ENCODE measurements at regions not wholly inside any gene's neighbourhood (a gene's known extent, or its start where the extent isn't known, plus 50 kb on each side); places are given as distances from the start of the nearest gene placed in this dataset.

DNA sequence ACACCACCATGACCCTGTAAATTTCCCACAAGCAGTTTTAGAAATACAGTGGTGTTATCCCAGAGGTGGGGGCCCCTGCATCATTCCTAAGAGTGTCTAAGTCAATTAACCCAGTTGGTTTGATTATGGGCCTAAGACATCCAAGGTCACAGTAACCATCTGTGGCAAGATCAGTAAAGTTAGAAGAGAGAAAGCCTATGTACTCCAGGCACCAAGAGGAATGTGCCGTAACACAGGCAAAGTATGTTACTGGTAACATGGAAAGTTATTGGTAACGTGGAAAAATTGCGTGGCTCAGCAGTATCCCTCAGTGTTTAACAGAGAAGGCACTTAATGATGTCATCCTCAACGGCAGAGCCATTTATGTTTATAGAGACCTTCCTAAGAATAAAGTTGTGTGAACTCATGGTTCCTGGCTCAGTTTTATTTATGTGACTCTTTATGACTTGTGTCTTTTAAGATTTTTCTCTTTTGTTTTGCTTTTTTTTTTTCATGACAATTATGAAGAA lies 144.1 kb upstream of the RASGRP1 start:
- WGBS (ENCODE audit: missing lambda C conversion rate): 87% methylated on average over 4 of the region's 4 CpGs
- FAIRE-seq (no peak), DNase-seq (ENCODE audit: low read depth in 1 of 2, low spot score in 1 of 2) (no peak), ATAC-seq (no peak)
- TF ChIP-seq MAFK (IDR thresholded peaks at IDR 0.05; ENCODE audit: partially characterized antibody) (no peak), ZNF302 (CRISPR knock-in tag; IDR thresholded peaks at IDR 0.05) (no peak), JUNB (IDR thresholded peaks at IDR 0.05) (no peak), BCL3 (IDR thresholded peaks at IDR 0.05) (no peak), JUN (IDR thresholded peaks at IDR 0.05) (no peak)
- Histone ChIP-seq H3K9me3 (no peaks in the 10 kb centered on the region), H3K4me2 (no peak overlapping the region), H3K4me1 (peaks cover 6% of the 10 kb centered on the region; the same call in 2 of the 3 replicates), H3K27ac (0 out of 6 replicates have a peak overlapping the region, but pooled peaks of 1 of the 2 experiments have one; percentile 16), H3K4me3 (no peak overlapping the region)
- POLR2A ChIA-PET: interaction anchor here (1.2 kb wide), 1 partner anchor 872 kb away, joined by 3 read pairs; the partner anchor contains the start of gene THBS1
- CTCF ChIA-PET: interaction anchor here (0.8 to 4.7 kb wide), 17 partner anchors 9 to 1225 kb away, joined by 3 to 29 read pairs (median 5); partner anchors contain the start of genes EIF2AK4 and THBS1

DNA sequence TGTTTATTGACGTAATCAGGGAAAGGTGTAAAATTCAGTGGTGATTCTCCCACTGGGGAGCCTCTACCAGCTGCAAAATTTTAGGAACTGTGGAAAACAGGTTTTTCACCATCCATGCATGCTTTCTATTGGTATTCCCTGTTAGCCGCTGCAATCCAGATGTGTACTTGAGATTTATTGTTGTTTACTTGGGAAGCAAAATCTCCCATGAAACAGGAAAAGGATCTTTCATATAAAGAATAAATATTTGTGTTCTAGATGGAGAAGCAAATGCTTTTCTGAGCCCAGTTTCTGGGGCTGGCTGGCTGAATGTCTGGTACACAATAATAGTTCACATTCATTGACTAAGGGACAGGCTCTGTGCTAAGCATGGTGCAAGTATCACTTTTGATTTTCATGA lies 144.6 kb upstream of the RASGRP1 start:
- Histone ChIP-seq H3K4me2 (no peak overlapping the region), H3K9me3 (no peaks in the 10 kb centered on the region), H3K27ac (no peak overlapping the region), H3K4me3 (no peak overlapping the region), H3K4me1 (peaks cover 8% of the 10 kb centered on the region; the same call in 2 of the 3 replicates)
- ChIA-PET CTCF (interaction anchor here (1.8 kb wide), 1 partner anchor 10 kb away, joined by 5 read pairs; no protein-coding TSS in a partner anchor), POLR2A (no interaction called here)
- no peak for DNase-seq (ENCODE audit: low read depth in 1 of 2, low spot score in 1 of 2)
- no peak for FAIRE-seq
- 88% methylated on average over 2 of the region's 2 CpGs for WGBS (ENCODE audit: missing lambda C conversion rate)
- ATAC-seq: no peak
- TF ChIP-seq MAX (IDR thresholded peaks at IDR 0.05): no peak
- no peak for TF ChIP-seq CBX8 (IDR thresholded peaks at IDR 0.05)
- TF ChIP-seq NPAS2 (CRISPR knock-in tag; IDR thresholded peaks at IDR 0.05; ENCODE audit: borderline replicate concordance): no peak
- no peak for TF ChIP-seq MYC (IDR thresholded peaks at IDR 0.05; ENCODE audit: borderline replicate concordance, low read length)
- TF ChIP-seq, protein P1, sequence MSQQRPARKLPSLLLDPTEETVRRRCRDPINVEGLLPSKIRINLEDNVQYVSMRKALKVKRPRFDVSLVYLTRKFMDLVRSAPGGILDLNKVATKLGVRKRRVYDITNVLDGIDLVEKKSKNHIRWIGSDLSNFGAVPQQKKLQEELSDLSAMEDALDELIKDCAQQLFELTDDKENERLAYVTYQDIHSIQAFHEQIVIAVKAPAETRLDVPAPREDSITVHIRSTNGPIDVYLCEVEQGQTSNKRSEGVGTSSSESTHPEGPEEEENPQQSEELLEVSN (IDR thresholded peaks at IDR 0.05; ENCODE audit: borderline replicate concordance, low read depth): no peak
- no peak for TF ChIP-seq JUNB (IDR thresholded peaks at IDR 0.05)
- TF ChIP-seq POLR2A (IDR thresholded peaks at IDR 0.05; ENCODE audit: low read length): no peak
- no peak for TF ChIP-seq KDM5A (IDR thresholded peaks at IDR 0.05)
- TF ChIP-seq TP53 (CRISPR knock-in tag; IDR thresholded peaks at IDR 0.05): no peak
- no peak for TF ChIP-seq HOXB5 (CRISPR knock-in tag; IDR thresholded peaks at IDR 0.05)
- TF ChIP-seq TFCP2L1 (CRISPR knock-in tag; IDR thresholded peaks at IDR 0.05): no peak

DNA sequence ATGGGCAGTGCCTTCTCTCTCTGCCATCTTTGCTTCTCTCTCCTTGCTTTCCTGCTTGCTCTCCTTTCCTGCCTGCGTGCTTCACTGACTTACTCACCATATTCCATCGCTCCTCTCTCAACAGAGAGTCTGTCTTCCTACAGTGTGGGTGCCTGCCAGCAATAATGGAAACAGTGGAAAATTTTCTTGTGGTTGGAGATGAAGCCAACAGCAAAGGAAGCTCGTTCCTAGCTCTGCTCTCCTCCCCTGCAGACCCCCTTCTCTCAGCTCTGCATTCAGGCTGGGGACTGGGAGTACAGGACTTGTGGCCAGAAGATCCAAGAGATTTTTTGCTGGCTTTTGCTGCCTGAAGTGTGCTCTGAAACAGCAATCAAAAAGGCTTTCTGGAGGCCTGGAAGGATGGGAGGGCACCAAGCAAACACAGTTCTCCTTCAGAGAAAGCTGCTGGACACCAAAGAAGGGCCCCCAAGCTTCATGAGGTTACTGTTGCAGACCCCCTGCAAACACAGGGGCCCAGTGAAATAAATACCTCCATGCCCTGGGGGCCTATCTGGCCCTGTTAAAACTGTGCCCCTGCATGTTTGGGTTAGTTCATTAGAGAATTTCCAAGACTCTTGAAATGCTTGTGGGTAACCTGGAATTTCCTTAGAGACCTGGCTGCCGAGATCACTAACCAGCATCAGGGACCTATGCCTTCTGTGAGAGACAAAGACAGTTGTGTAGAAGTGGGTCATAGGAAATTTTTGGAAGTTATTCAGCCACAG lies 149.9 kb upstream of the RASGRP1 start:
- CTCF ChIA-PET: interaction anchor here (1.2 to 4.3 kb wide), 3 partner anchors 10 to 866 kb away, joined by 4 to 17 read pairs (median 10); partner anchors contain the start of gene THBS1
- Histone ChIP-seq H3K27ac (peak overlapping the region in 1 of 2 experiments; percentile 26; a peak in 1 of 6 replicates), H3K4me1 (0 out of 3 replicates have a peak, but pooled peaks cover 2% of the 10 kb centered on the region), H3K4me2 (no peak overlapping the region), H3K9me3 (no peaks in the 10 kb centered on the region), H3K4me3 (no peak overlapping the region)
- DNase-seq (ENCODE audit: low read depth in 1 of 2, low spot score in 1 of 2) (no peak), FAIRE-seq (no peak), ATAC-seq (no peak)
- 42% methylated on average over 4 of the region's 4 CpGs for WGBS (ENCODE audit: missing lambda C conversion rate)
- POLR2A ChIA-PET: no interaction called here
- TF ChIP-seq RFX5 (IDR thresholded peaks at IDR 0.05) (no peak), USF2 (IDR thresholded peaks at IDR 0.05) (no peak), NR3C1 (IDR thresholded peaks at IDR 0.05) (no peak), EP300 (IDR thresholded peaks at IDR 0.05) (no peak), NPAS2 (CRISPR knock-in tag; IDR thresholded peaks at IDR 0.05; ENCODE audit: borderline replicate concordance) (no peak), ZC3H11A (IDR thresholded peaks at IDR 0.05) (no peak), CBX2 (IDR thresholded peaks at IDR 0.05; ENCODE audit: borderline replicate concordance, low read depth) (no peak), HOXA7 (CRISPR knock-in tag; IDR thresholded peaks at IDR 0.05) (no peak), ZFP36 (IDR thresholded peaks at IDR 0.05; ENCODE audit: borderline replicate concordance, partially characterized antibody) (no peak), EHMT2 (IDR thresholded peaks at IDR 0.05; ENCODE audit: low read depth) (no peak), NFE2L2 (conservative IDR thresholded peaks at IDR 0.05; ENCODE audit: low read length) (no peak), MAZ (IDR thresholded peaks at IDR 0.05; ENCODE audit: borderline replicate concordance, low read depth, low read length) (no peak), SMC3 (IDR thresholded peaks at IDR 0.05) (no peak), CEBPB (IDR thresholded peaks at IDR 0.05) (no peak), RCOR1 (IDR thresholded peaks at IDR 0.05; ENCODE audit: low read depth, low read length) (no peak), CHD4 (IDR thresholded peaks at IDR 0.05; ENCODE audit: borderline replicate concordance) (no peak)
- TF ChIP-seq, protein P2, sequence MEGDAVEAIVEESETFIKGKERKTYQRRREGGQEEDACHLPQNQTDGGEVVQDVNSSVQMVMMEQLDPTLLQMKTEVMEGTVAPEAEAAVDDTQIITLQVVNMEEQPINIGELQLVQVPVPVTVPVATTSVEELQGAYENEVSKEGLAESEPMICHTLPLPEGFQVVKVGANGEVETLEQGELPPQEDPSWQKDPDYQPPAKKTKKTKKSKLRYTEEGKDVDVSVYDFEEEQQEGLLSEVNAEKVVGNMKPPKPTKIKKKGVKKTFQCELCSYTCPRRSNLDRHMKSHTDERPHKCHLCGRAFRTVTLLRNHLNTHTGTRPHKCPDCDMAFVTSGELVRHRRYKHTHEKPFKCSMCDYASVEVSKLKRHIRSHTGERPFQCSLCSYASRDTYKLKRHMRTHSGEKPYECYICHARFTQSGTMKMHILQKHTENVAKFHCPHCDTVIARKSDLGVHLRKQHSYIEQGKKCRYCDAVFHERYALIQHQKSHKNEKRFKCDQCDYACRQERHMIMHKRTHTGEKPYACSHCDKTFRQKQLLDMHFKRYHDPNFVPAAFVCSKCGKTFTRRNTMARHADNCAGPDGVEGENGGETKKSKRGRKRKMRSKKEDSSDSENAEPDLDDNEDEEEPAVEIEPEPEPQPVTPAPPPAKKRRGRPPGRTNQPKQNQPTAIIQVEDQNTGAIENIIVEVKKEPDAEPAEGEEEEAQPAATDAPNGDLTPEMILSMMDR (IDR thresholded peaks at IDR 0.05): no peak

Measured in A549 (cell line).